ENCODE measurements at regions not wholly inside any gene's neighbourhood (a gene's known extent, or its start where the extent isn't known, plus 50 kb on each side); places are given as distances from the start of the nearest gene placed in this dataset.

GRCh38 chr16:82414476-82414875 is 212.3 kb upstream of the CDH13 start:
- H3K27ac Mint-ChIP-seq, result no peak overlapping the region
- no peak for DNase-seq (ENCODE audit: low spot score)
- no peaks in the 10 kb centered on the region for H3K4me1 Mint-ChIP-seq (ENCODE audit: low read depth)
- H3K36me3 Mint-ChIP-seq (ENCODE audit: low read depth), result no peaks in the 10 kb centered on the region
- H3K4me3 Mint-ChIP-seq, result no peak overlapping the region
- no peaks in the 10 kb centered on the region for H3K27me3 Mint-ChIP-seq (ENCODE audit: low read depth)
- H3K9me3 Mint-ChIP-seq, result no peaks in the 10 kb centered on the region

GRCh38 chr16:82412770-82413169 is 214.0 kb upstream of the CDH13 start:
- Mint-ChIP-seq H3K4me3 (no peak overlapping the region), H3K27ac (no peak overlapping the region), H3K27me3 (ENCODE audit: low read depth) (no peaks in the 10 kb centered on the region), H3K4me1 (ENCODE audit: low read depth) (no peaks in the 10 kb centered on the region), H3K36me3 (ENCODE audit: low read depth) (no peaks in the 10 kb centered on the region), H3K9me3 (no peaks in the 10 kb centered on the region)
- DNase-seq (ENCODE audit: low spot score), result no peak

- H3K36me3 Mint-ChIP-seq (ENCODE audit: low read depth), result no peaks in the 10 kb centered on the region
- no peak overlapping the region for H3K27ac Mint-ChIP-seq
- H3K4me3 Mint-ChIP-seq, result no peak overlapping the region
- H3K9me3 Mint-ChIP-seq, result no peaks in the 10 kb centered on the region
- no peak for DNase-seq (ENCODE audit: low spot score)
- no peaks in the 10 kb centered on the region for H3K4me1 Mint-ChIP-seq (ENCODE audit: low read depth)
- no peaks in the 10 kb centered on the region for H3K27me3 Mint-ChIP-seq (ENCODE audit: low read depth)
Observed at GRCh38 chr16:82405736-82406135, 221.0 kb upstream of the CDH13 start.

GRCh38 chr16:82404586-82405315 is 222.0 kb upstream of the CDH13 start:
- Mint-ChIP-seq H3K36me3 (ENCODE audit: low read depth) (no peaks in the 10 kb centered on the region), H3K4me3 (no peak overlapping the region), H3K27me3 (ENCODE audit: low read depth) (no peaks in the 10 kb centered on the region), H3K4me1 (ENCODE audit: low read depth) (no peaks in the 10 kb centered on the region), H3K27ac (no peak overlapping the region), H3K9me3 (no peaks in the 10 kb centered on the region)
- no peak for DNase-seq (ENCODE audit: low spot score)

GRCh38 chr16:82402665-82403218 is 224.0 kb upstream of the CDH13 start:
- H3K27ac Mint-ChIP-seq, result no peak overlapping the region
- H3K36me3 Mint-ChIP-seq (ENCODE audit: low read depth), result no peaks in the 10 kb centered on the region
- DNase-seq (ENCODE audit: low spot score), result no peak
- H3K9me3 Mint-ChIP-seq, result no peaks in the 10 kb centered on the region
- no peaks in the 10 kb centered on the region for H3K27me3 Mint-ChIP-seq (ENCODE audit: low read depth)
- H3K4me3 Mint-ChIP-seq, result no peak overlapping the region
- H3K4me1 Mint-ChIP-seq (ENCODE audit: low read depth), result no peaks in the 10 kb centered on the region

GRCh38 chr16:82400046-82400445 is 226.7 kb upstream of the CDH13 start:
- DNase-seq (ENCODE audit: low spot score), result no peak
- H3K36me3 Mint-ChIP-seq (ENCODE audit: low read depth), result no peaks in the 10 kb centered on the region
- H3K9me3 Mint-ChIP-seq, result no peaks in the 10 kb centered on the region
- H3K4me3 Mint-ChIP-seq, result no peak overlapping the region
- no peak overlapping the region for H3K27ac Mint-ChIP-seq
- no peaks in the 10 kb centered on the region for H3K27me3 Mint-ChIP-seq (ENCODE audit: low read depth)
- no peaks in the 10 kb centered on the region for H3K4me1 Mint-ChIP-seq (ENCODE audit: low read depth)

GRCh38 chr16:82396509-82396908 is 226.5 kb upstream of the MPHOSPH6 start:
- Mint-ChIP-seq H3K4me3 (no peak overlapping the region), H3K4me1 (ENCODE audit: low read depth) (no peaks in the 10 kb centered on the region), H3K9me3 (no peaks in the 10 kb centered on the region), H3K27me3 (ENCODE audit: low read depth) (no peaks in the 10 kb centered on the region), H3K36me3 (ENCODE audit: low read depth) (no peaks in the 10 kb centered on the region), H3K27ac (no peak overlapping the region)
- no peak for DNase-seq (ENCODE audit: low spot score)

GRCh38 chr16:82395212-82395611 is 225.2 kb upstream of the MPHOSPH6 start:
- Mint-ChIP-seq H3K36me3 (ENCODE audit: low read depth) (no peaks in the 10 kb centered on the region), H3K27me3 (ENCODE audit: low read depth) (no peaks in the 10 kb centered on the region), H3K27ac (no peak overlapping the region), H3K4me3 (no peak overlapping the region), H3K4me1 (ENCODE audit: low read depth) (no peaks in the 10 kb centered on the region), H3K9me3 (no peaks in the 10 kb centered on the region)
- no peak for DNase-seq (ENCODE audit: low spot score)

- H3K4me3 Mint-ChIP-seq, result no peak overlapping the region
- no peaks in the 10 kb centered on the region for H3K36me3 Mint-ChIP-seq (ENCODE audit: low read depth)
- no peak for DNase-seq (ENCODE audit: low spot score)
- H3K27me3 Mint-ChIP-seq (ENCODE audit: low read depth), result no peaks in the 10 kb centered on the region
- no peak overlapping the region for H3K27ac Mint-ChIP-seq
- H3K9me3 Mint-ChIP-seq, result no peaks in the 10 kb centered on the region
- no peaks in the 10 kb centered on the region for H3K4me1 Mint-ChIP-seq (ENCODE audit: low read depth)
Observed at GRCh38 chr16:82391690-82392089, 221.7 kb upstream of the MPHOSPH6 start.

- no peak overlapping the region for H3K27ac Mint-ChIP-seq
- H3K4me3 Mint-ChIP-seq, result no peak overlapping the region
- H3K9me3 Mint-ChIP-seq, result no peaks in the 10 kb centered on the region
- no peaks in the 10 kb centered on the region for H3K36me3 Mint-ChIP-seq (ENCODE audit: low read depth)
- no peaks in the 10 kb centered on the region for H3K27me3 Mint-ChIP-seq (ENCODE audit: low read depth)
- no peaks in the 10 kb centered on the region for H3K4me1 Mint-ChIP-seq (ENCODE audit: low read depth)
- no peak for DNase-seq (ENCODE audit: low spot score)
Observed at GRCh38 chr16:82389956-82390650, 220.1 kb upstream of the MPHOSPH6 start.

GRCh38 chr16:82386761-82387160 is 216.7 kb upstream of the MPHOSPH6 start:
- H3K36me3 Mint-ChIP-seq (ENCODE audit: low read depth), result no peaks in the 10 kb centered on the region
- no peak for DNase-seq (ENCODE audit: low spot score)
- H3K9me3 Mint-ChIP-seq, result no peaks in the 10 kb centered on the region
- no peak overlapping the region for H3K27ac Mint-ChIP-seq
- H3K4me3 Mint-ChIP-seq, result no peak overlapping the region
- H3K27me3 Mint-ChIP-seq (ENCODE audit: low read depth), result no peaks in the 10 kb centered on the region
- no peaks in the 10 kb centered on the region for H3K4me1 Mint-ChIP-seq (ENCODE audit: low read depth)

GRCh38 chr16:82384949-82385348 is 214.9 kb upstream of the MPHOSPH6 start:
- Mint-ChIP-seq H3K27ac (no peak overlapping the region), H3K27me3 (ENCODE audit: low read depth) (no peaks in the 10 kb centered on the region), H3K4me1 (ENCODE audit: low read depth) (no peaks in the 10 kb centered on the region), H3K36me3 (ENCODE audit: low read depth) (no peaks in the 10 kb centered on the region), H3K9me3 (no peaks in the 10 kb centered on the region), H3K4me3 (no peak overlapping the region)
- DNase-seq (ENCODE audit: low spot score), result no peak

GRCh38 chr16:82384017-82384416 is 214.0 kb upstream of the MPHOSPH6 start:
- H3K27me3 Mint-ChIP-seq (ENCODE audit: low read depth), result no peaks in the 10 kb centered on the region
- H3K27ac Mint-ChIP-seq, result no peak overlapping the region
- no peaks in the 10 kb centered on the region for H3K4me1 Mint-ChIP-seq (ENCODE audit: low read depth)
- no peak for DNase-seq (ENCODE audit: low spot score)
- no peak overlapping the region for H3K4me3 Mint-ChIP-seq
- no peaks in the 10 kb centered on the region for H3K36me3 Mint-ChIP-seq (ENCODE audit: low read depth)
- H3K9me3 Mint-ChIP-seq, result no peaks in the 10 kb centered on the region

- no peaks in the 10 kb centered on the region for H3K4me1 Mint-ChIP-seq (ENCODE audit: low read depth)
- H3K9me3 Mint-ChIP-seq, result no peaks in the 10 kb centered on the region
- DNase-seq (ENCODE audit: low spot score), result no peak
- no peak overlapping the region for H3K4me3 Mint-ChIP-seq
- no peaks in the 10 kb centered on the region for H3K36me3 Mint-ChIP-seq (ENCODE audit: low read depth)
- no peak overlapping the region for H3K27ac Mint-ChIP-seq
- no peaks in the 10 kb centered on the region for H3K27me3 Mint-ChIP-seq (ENCODE audit: low read depth)
Observed at GRCh38 chr16:82382521-82382920, 212.5 kb upstream of the MPHOSPH6 start.
